HG03575 (cell line): ENCODE measurements at regions not wholly inside any gene's neighbourhood (a gene's known extent, or its start where the extent isn't known, plus 50 kb on each side); places are given as distances from the start of the nearest gene placed in this dataset.

Source experiments
- ATAC-seq: cut with Tn5 transposase; IDR thresholded peaks from one replicate; pipeline ENCODE4 v1.9.1; 2021; ENCODE audit not compliant: unreplicated experiment, insufficient number of reproducible peaks, low FRiP score; ENCODE audit errors: extremely low read depth

- ATAC-seq: no peak
Measured at GRCh38 chr3:76871655-76872054, 168.2 kb upstream of the ROBO2 start.

- ATAC-seq: no peak
Measured at GRCh38 chr3:76872999-76873398, 166.9 kb upstream of the ROBO2 start.

GRCh38 chr3:76873532-76874242, 166.2 kb upstream of the ROBO2 start:
- no peak for ATAC-seq

- no peak for ATAC-seq
Measured at GRCh38 chr3:76879959-76880358, 159.9 kb upstream of the ROBO2 start.

- ATAC-seq: no peak
Measured at GRCh38 chr3:76886761-76887500, 153.0 kb upstream of the ROBO2 start.

GRCh38 chr3:76888856-76889255, 151.0 kb upstream of the ROBO2 start:
- no peak for ATAC-seq

- no peak for ATAC-seq
Measured at GRCh38 chr3:76889911-76890310, 150.0 kb upstream of the ROBO2 start.

GRCh38 chr3:76897076-76897475, 142.8 kb upstream of the ROBO2 start:
- ATAC-seq: no peak

GRCh38 chr3:76900596-76900995, 139.3 kb upstream of the ROBO2 start:
- no peak for ATAC-seq

- ATAC-seq: no peak
Measured at GRCh38 chr3:76908156-76908555, 131.7 kb upstream of the ROBO2 start.

- ATAC-seq: no peak
Measured at GRCh38 chr3:76912841-76913383, 127.0 kb upstream of the ROBO2 start.

GRCh38 chr3:76917436-76917835, 122.5 kb upstream of the ROBO2 start:
- ATAC-seq: no peak

- no peak for ATAC-seq
Measured at GRCh38 chr3:76920511-76920910, 119.4 kb upstream of the ROBO2 start.

GRCh38 chr3:76923485-76923884, 116.4 kb upstream of the ROBO2 start:
- ATAC-seq: no peak

- ATAC-seq: no peak
Measured at GRCh38 chr3:76930712-76931111, 109.2 kb upstream of the ROBO2 start.

- no peak for ATAC-seq
Measured at GRCh38 chr3:76933245-76933644, 106.7 kb upstream of the ROBO2 start.

GRCh38 chr3:76938962-76939361, 100.9 kb upstream of the ROBO2 start:
- no peak for ATAC-seq

GRCh38 chr3:76940181-76940770, 99.6 kb upstream of the ROBO2 start:
- ATAC-seq: no peak

- ATAC-seq: no peak
Measured at GRCh38 chr3:76941376-76941775, 98.5 kb upstream of the ROBO2 start.

- ATAC-seq: no peak
Measured at GRCh38 chr3:76942101-76942500, 97.8 kb upstream of the ROBO2 start.
